HL-60 (cell line): ENCODE measurements at regions not wholly inside any gene's neighbourhood (a gene's known extent, or its start where the extent isn't known, plus 50 kb on each side); places are given as distances from the start of the nearest gene placed in this dataset.

ENCODE experiments used
- CTCF ChIP-seq: IDR thresholded peaks from one replicate; pipeline ENCODE4 v1.5.1; 2011; ENCODE audit warnings: low read length, control low read depth, inconsistent platforms; ENCODE audit not compliant: insufficient read depth
- POLR2AphosphoS5 ChIP-seq: IDR thresholded peaks from 2 replicates; pipeline ENCODE4 v1.6.1; 2012; ENCODE audit warnings: low read depth
- REST ChIP-seq: IDR thresholded peaks from 2 replicates; pipeline ENCODE4 v1.6.1; 2012; ENCODE audit warnings: low read depth; ENCODE audit not compliant: insufficient replicate concordance
- SPI1 ChIP-seq: IDR thresholded peaks from 2 replicates; pipeline ENCODE4 v1.6.1; 2012; ENCODE audit warnings: low read depth, mild to moderate bottlenecking, borderline replicate concordance

- no peak for TF ChIP-seq CTCF
- TF ChIP-seq POLR2AphosphoS5 = no peak
- TF ChIP-seq REST = no peak
- TF ChIP-seq SPI1 = no peak
Measured at GRCh38 chr16:85329059-85329812, 217.0 kb upstream of the CIBAR2 start.
